Mucosa of descending colon (tissue), 3 donors: ENCODE measurements at regions not wholly inside any gene's neighbourhood (a gene's known extent, or its start where the extent isn't known, plus 50 kb on each side); places are given as distances from the start of the nearest gene placed in this dataset.

Source experiments
- ATAC-seq: fragments of 200-7000 bp; cut with Tn5 transposase; one replicate; pipeline ENCODE4 v1.9.1; 2020; ENCODE audit warnings: mild to moderate bottlenecking, moderate library complexity
- DNase-seq, 3 donors: peaks; one replicate each; pipeline ENCODE4 v3.0.0-alpha.2; 2020
- H3K36me3 ChIP-seq: fragments of 200-600 bp; one replicate; pipeline ENCODE4 v1.8.0; 2021; ENCODE audit warnings: low read depth, mild to moderate bottlenecking
- H3K4me1 ChIP-seq: fragments of 200-600 bp; one replicate; pipeline ENCODE4 v1.8.0; 2021; ENCODE audit warnings: low read depth, mild to moderate bottlenecking
- H3K4me3 ChIP-seq: fragments of 200-600 bp; one replicate; pipeline ENCODE4 v1.8.0; 2021; ENCODE audit warnings: mild to moderate bottlenecking
- H3K9me3 ChIP-seq: fragments of 200-600 bp; one replicate; pipeline ENCODE4 v1.8.0; 2021; ENCODE audit warnings: mild to moderate bottlenecking
- intact Hi-C, 2 donors: fragments of 100-400 bp; cut with DNase I in 1 of 2; cut with micrococcal nuclease in 1 of 2; formaldehyde crosslinking; loops; one replicate each; pipeline versions ENCODE4 v1.11.0 to v1.11.1; 2022; cut with DNase I, micrococcal nuclease
- TF ChIP-seq, protein P1 (sequence below): fragments of 200-600 bp; IDR thresholded peaks from one replicate; pipeline ENCODE4 v1.8.0; 2022; ENCODE audit warnings: antibody characterized with exemption, mild to moderate bottlenecking
- donor health status: DM: no; HTN: no; CAD: no; lungs with moderate emphysema.
- donor health status: DM: no; HTN: no; CAD: no.
- donor health status: DM: no; HTN: yes; CAD: no.

DNA sequence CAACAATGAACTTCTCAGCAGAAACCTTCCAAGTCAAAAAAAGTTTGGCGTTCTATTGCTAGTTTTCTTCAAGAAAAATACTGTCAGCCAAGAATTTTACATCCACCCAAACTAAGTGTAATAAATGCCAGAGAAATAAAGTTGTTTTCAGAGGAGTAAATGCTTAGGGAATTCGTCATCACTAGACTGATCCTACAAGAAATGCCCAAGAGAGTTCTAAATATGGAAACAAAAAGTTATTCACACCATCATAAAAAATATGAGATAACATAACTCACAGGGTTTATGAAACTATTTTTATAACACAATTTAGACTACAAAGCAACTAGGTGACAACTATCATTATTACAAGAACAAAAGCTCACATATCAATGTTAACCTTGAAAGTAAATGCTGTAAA is 259.5 kb upstream of the GABRA2 start:
- Histone ChIP-seq H3K4me3 (no peak overlapping the region), H3K9me3 (no peaks in the 10 kb centered on the region), H3K36me3 (no peaks in the 10 kb centered on the region), H3K4me1 (no peaks in the 10 kb centered on the region)
- TF ChIP-seq, protein P1, sequence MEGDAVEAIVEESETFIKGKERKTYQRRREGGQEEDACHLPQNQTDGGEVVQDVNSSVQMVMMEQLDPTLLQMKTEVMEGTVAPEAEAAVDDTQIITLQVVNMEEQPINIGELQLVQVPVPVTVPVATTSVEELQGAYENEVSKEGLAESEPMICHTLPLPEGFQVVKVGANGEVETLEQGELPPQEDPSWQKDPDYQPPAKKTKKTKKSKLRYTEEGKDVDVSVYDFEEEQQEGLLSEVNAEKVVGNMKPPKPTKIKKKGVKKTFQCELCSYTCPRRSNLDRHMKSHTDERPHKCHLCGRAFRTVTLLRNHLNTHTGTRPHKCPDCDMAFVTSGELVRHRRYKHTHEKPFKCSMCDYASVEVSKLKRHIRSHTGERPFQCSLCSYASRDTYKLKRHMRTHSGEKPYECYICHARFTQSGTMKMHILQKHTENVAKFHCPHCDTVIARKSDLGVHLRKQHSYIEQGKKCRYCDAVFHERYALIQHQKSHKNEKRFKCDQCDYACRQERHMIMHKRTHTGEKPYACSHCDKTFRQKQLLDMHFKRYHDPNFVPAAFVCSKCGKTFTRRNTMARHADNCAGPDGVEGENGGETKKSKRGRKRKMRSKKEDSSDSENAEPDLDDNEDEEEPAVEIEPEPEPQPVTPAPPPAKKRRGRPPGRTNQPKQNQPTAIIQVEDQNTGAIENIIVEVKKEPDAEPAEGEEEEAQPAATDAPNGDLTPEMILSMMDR: no peak
- ATAC-seq (peak; percentile 64), DNase-seq (no peak)
- intact Hi-C loops: no loop called here

DNA sequence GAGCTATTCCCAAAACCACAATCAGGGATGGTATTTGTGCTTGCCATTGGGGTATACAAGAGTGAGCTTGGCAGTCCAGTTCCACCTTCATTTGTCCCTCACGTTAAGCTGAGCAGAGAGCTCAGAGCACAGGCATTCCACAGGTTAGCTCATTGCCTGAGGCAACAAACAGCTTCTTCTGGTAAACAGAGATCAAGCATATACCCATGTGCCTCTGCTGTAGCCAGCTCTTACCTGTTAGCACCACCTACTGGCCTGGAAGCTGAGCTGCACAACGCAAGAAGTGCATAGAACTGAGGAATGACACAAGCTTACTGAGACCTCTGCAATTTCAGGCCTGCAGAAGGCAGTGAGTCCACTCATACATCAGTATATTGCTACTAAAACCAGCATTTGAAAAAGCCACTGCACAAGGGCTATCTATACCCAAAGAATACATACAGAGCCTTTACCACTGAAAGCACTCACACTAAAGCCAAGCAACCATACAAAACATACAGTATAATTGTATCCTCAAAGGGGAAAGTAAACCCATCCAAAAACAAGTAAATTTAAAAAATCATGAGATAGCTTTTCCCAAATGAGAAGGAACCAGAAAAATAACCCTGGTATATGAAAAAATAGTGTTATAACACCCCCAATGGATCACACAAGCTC is 258.3 kb upstream of the GABRA2 start:
- Histone ChIP-seq H3K4me3 (no peak overlapping the region), H3K36me3 (no peaks in the 10 kb centered on the region), H3K4me1 (no peaks in the 10 kb centered on the region), H3K9me3 (no peaks in the 10 kb centered on the region)
- TF ChIP-seq, protein P1: no peak
- peak in 2 of 3 donors; percentile 33 to 36 for DNase-seq
- ATAC-seq: peak; percentile 90
- intact Hi-C loops: no loop called here

DNA sequence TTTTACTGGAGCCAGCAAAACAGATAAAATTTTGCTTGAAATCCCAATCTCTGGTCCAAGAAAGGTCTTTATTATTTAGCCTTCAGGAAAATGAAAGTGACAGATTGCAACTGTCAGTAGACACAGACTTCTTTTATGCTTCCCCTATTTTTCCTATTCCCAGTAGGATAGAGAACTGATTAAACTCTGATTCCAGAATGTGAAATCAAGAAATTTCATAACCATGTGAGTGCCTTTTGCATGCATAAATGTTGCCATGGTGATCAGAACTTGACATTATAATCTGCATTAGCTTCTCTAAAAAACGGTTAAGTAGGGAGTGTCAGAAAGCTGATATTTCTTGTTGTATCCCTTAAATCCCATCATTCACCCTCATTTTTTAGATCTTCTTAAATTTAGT is 255.2 kb upstream of the GABRA2 start:
- intact Hi-C loops: no loop called here
- no peak for ATAC-seq

More for the DNA sequence above, 255.2 kb upstream of the GABRA2 start:
- Histone ChIP-seq H3K4me3 (no peak overlapping the region), H3K9me3 (no peaks in the 10 kb centered on the region), H3K36me3 (no peaks in the 10 kb centered on the region), H3K4me1 (no peaks in the 10 kb centered on the region)
- no peak for DNase-seq
- TF ChIP-seq, protein P1: no peak
